DMS79 treated with DMSO at 0.1 percent for 48 hours (cell line): ENCODE measurements at regions not wholly inside any gene's neighbourhood (a gene's known extent, or its start where the extent isn't known, plus 50 kb on each side); places are given as distances from the start of the nearest gene placed in this dataset.
"Not testable (repeated sequence)": the region's sequence is repeated elsewhere in the genome, so short reads cannot be mapped to it uniquely, and the experiment has no call there.

Experiments
- DNase-seq: peaks from one replicate; lab custom pipeline; 2025; lab: John Stamatoyannopoulos, UW

GRCh38 chr12:104906695-104907094, 51.4 kb downstream of the SLC41A2 start:
- no peak for DNase-seq

GRCh38 chr12:104905446-104905845, 52.6 kb downstream of the SLC41A2 start:
- DNase-seq = not testable (repeated sequence)

GRCh38 chr12:104903648-104904423, 54.3 kb downstream of the SLC41A2 start:
- no peak for DNase-seq

GRCh38 chr12:104902125-104902524, 56.0 kb downstream of the SLC41A2 start:
- DNase-seq = no peak

GRCh38 chr12:104896710-104897109, 61.4 kb downstream of the SLC41A2 start:
- DNase-seq = no peak

GRCh38 chr12:104896146-104896545, 61.9 kb downstream of the SLC41A2 start:
- no peak for DNase-seq

GRCh38 chr12:104895415-104895814, 62.7 kb downstream of the SLC41A2 start:
- no peak for DNase-seq

GRCh38 chr12:104890476-104891096, 67.5 kb downstream of the SLC41A2 start:
- DNase-seq = no peak

- no peak for DNase-seq
Measured at GRCh38 chr12:104889735-104890134, 68.4 kb downstream of the SLC41A2 start.

- DNase-seq = no peak
Measured at GRCh38 chr12:104888892-104889291, 69.2 kb downstream of the SLC41A2 start.

GRCh38 chr12:104888481-104888880, 69.6 kb downstream of the SLC41A2 start:
- DNase-seq = no peak

- no peak for DNase-seq
Measured at GRCh38 chr12:104887452-104887851, 70.6 kb downstream of the SLC41A2 start.

GRCh38 chr12:104886418-104887401, 71.4 kb downstream of the SLC41A2 start:
- DNase-seq = no peak

- not testable (repeated sequence) for DNase-seq
Measured at GRCh38 chr12:104878858-104879257, 79.2 kb downstream of the SLC41A2 start.

- DNase-seq = peak; percentile 56
Measured at GRCh38 chr12:104877103-104877705, 80.9 kb downstream of the SLC41A2 start.

- no peak for DNase-seq
Measured at GRCh38 chr12:104873374-104873773, 84.7 kb downstream of the SLC41A2 start.

GRCh38 chr12:104870797-104871196, 87.3 kb downstream of the SLC41A2 start:
- no peak for DNase-seq

- no peak for DNase-seq
Measured at GRCh38 chr12:104866291-104866690, 91.8 kb downstream of the SLC41A2 start.

- no peak for DNase-seq
Measured at GRCh38 chr12:104865080-104865479, 93.0 kb downstream of the SLC41A2 start.

GRCh38 chr12:104864668-104865067, 93.4 kb downstream of the SLC41A2 start:
- no peak for DNase-seq

GRCh38 chr12:104863296-104863948, 94.7 kb downstream of the SLC41A2 start:
- no peak for DNase-seq
